Vagina (tissue), 2 donors: ENCODE measurements at regions not wholly inside any gene's neighbourhood (a gene's known extent, or its start where the extent isn't known, plus 50 kb on each side); places are given as distances from the start of the nearest gene placed in this dataset.

Source experiments
- DNase-seq, 2 donors: peaks; one replicate each; pipeline ENCODE4 v3.0.0-alpha.2; 2017; ENCODE audit errors: extremely low spot score in 2 of 2
- H3K27ac ChIP-seq: fragments of 200-600 bp; sonication (generic); one replicate; pipeline ENCODE4 v1.5.1; 2019
- H3K27me3 ChIP-seq: fragments of 200-600 bp; sonication (generic); one replicate; pipeline ENCODE4 v1.5.1; 2019
- H3K36me3 ChIP-seq, 2 donors: fragments of 200-600 bp; sonication (generic); one replicate each; pipeline ENCODE4 v1.5.1; 2017 to 2019
- H3K4me1 ChIP-seq: fragments of 200-600 bp; sonication (generic); one replicate; pipeline ENCODE4 v1.5.1; 2019
- H3K4me3 ChIP-seq, 2 donors: fragments of 200-600 bp; sonication (generic); 1 replicate in 1 of 2; 2 replicates in 1 of 2; pipeline ENCODE4 v1.5.1; 2016 to 2019
- H3K9me3 ChIP-seq: fragments of 200-600 bp; sonication (generic); one replicate; pipeline ENCODE4 v1.5.1; 2019
- CTCF ChIP-seq, 3 experiments: fragments of 450-650 bp in 2 of 3; fragments of 200-600 bp in 1 of 3; sonication (generic) in 1 of 3; IDR thresholded peaks; one replicate each; pipeline ENCODE4 v1.5.1; 2017 to 2019; ENCODE audit warnings: antibody characterized with exemption in 3 of 3, mild to moderate bottlenecking in 2 of 3, moderate library complexity in 2 of 3
- POLR2A ChIP-seq, 2 donors: fragments of 450-650 bp; IDR thresholded peaks; one replicate each; pipeline ENCODE4 v1.6.1; 2017; ENCODE audit warnings: antibody characterized with exemption in 2 of 2, mild to moderate bottlenecking in 2 of 2, moderate library complexity in 2 of 2
- POLR2AphosphoS5 ChIP-seq, 2 donors: sonication (generic); formaldehyde crosslinking; IDR thresholded peaks; one replicate each; pipeline ENCODE4 v1.9.0; 2017; ENCODE audit warnings: antibody characterized with exemption in 2 of 2, mild to moderate bottlenecking in 2 of 2, low read depth in 1 of 2; ENCODE audit not compliant: insufficient read depth in 1 of 2
- intact Hi-C: fragments of 100-400 bp; cut with DNase I; formaldehyde crosslinking; loops from one replicate; pipeline ENCODE4 v1.15.1; 2023

- no peak for DNase-seq
Measured at GRCh38 chr13:40292536-40292935, 373.9 kb downstream of the FOXO1 start.

GRCh38 chr13:40302351-40302750 lies 364.1 kb downstream of the FOXO1 start:
- Histone ChIP-seq H3K36me3 (no peaks in the 10 kb centered on the region), H3K9me3 (no peaks in the 10 kb centered on the region), H3K27me3 (no peaks in the 10 kb centered on the region), H3K4me1 (no peaks in the 10 kb centered on the region), H3K27ac (no peak overlapping the region), H3K4me3 (no peak overlapping the region)
- no peak for TF ChIP-seq POLR2AphosphoS5 (IDR thresholded peaks at IDR 0.05; ENCODE audit: insufficient read depth in 1 of 2, low read depth in 1 of 2)
- TF ChIP-seq POLR2A (IDR thresholded peaks at IDR 0.05) = no peak
- no peak for TF ChIP-seq CTCF (IDR thresholded peaks at IDR 0.05)
- no peak for DNase-seq
- intact Hi-C loops = no loop called here

More at GRCh38 chr13:40292536-40292935, 373.9 kb downstream of the FOXO1 start:
- Histone ChIP-seq H3K9me3 (peaks cover 6% of the 10 kb centered on the region), H3K4me3 (no peak overlapping the region), H3K27ac (no peak overlapping the region), H3K36me3 (peaks cover 0 to 8% of the 10 kb centered on the region in 2 donors), H3K27me3 (no peaks in the 10 kb centered on the region), H3K4me1 (no peaks in the 10 kb centered on the region)
- TF ChIP-seq POLR2AphosphoS5 (IDR thresholded peaks at IDR 0.05; ENCODE audit: insufficient read depth in 1 of 2, low read depth in 1 of 2) = no peak
- TF ChIP-seq POLR2A (IDR thresholded peaks at IDR 0.05) = no peak
- TF ChIP-seq CTCF (IDR thresholded peaks at IDR 0.05) = no peak
- intact Hi-C loops = no loop called here

- Histone ChIP-seq H3K27me3 (no peaks in the 10 kb centered on the region), H3K9me3 (no peaks in the 10 kb centered on the region), H3K4me1 (no peaks in the 10 kb centered on the region), H3K27ac (no peak overlapping the region), H3K4me3 (no peak overlapping the region), H3K36me3 (no peaks in the 10 kb centered on the region)
- intact Hi-C loops = no loop called here
- no peak for DNase-seq
- TF ChIP-seq POLR2A (IDR thresholded peaks at IDR 0.05) (no peak), POLR2AphosphoS5 (IDR thresholded peaks at IDR 0.05; ENCODE audit: insufficient read depth in 1 of 2, low read depth in 1 of 2) (no peak), CTCF (IDR thresholded peaks at IDR 0.05) (no peak)
Measured at GRCh38 chr13:40304391-40304790, 362.1 kb downstream of the FOXO1 start.

GRCh38 chr13:40306817-40307216 lies 359.6 kb downstream of the FOXO1 start:
- Histone ChIP-seq H3K27me3 (no peaks in the 10 kb centered on the region), H3K36me3 (no peaks in the 10 kb centered on the region), H3K9me3 (no peaks in the 10 kb centered on the region), H3K4me3 (no peak overlapping the region), H3K4me1 (no peaks in the 10 kb centered on the region), H3K27ac (no peak overlapping the region)
- TF ChIP-seq POLR2AphosphoS5 (IDR thresholded peaks at IDR 0.05; ENCODE audit: insufficient read depth in 1 of 2, low read depth in 1 of 2) = no peak
- no peak for TF ChIP-seq POLR2A (IDR thresholded peaks at IDR 0.05)
- no peak for TF ChIP-seq CTCF (IDR thresholded peaks at IDR 0.05)
- intact Hi-C loops = no loop called here
- DNase-seq = no peak

GRCh38 chr13:40309881-40310280 lies 356.6 kb downstream of the FOXO1 start:
- Histone ChIP-seq H3K4me1 (no peaks in the 10 kb centered on the region), H3K4me3 (no peak overlapping the region), H3K27ac (no peak overlapping the region), H3K27me3 (no peaks in the 10 kb centered on the region), H3K9me3 (no peaks in the 10 kb centered on the region), H3K36me3 (no peaks in the 10 kb centered on the region)
- TF ChIP-seq POLR2AphosphoS5 (IDR thresholded peaks at IDR 0.05; ENCODE audit: insufficient read depth in 1 of 2, low read depth in 1 of 2) (no peak), POLR2A (IDR thresholded peaks at IDR 0.05) (no peak), CTCF (IDR thresholded peaks at IDR 0.05) (no peak)
- intact Hi-C loops = no loop called here
- DNase-seq = no peak
